GM12872 (cell line): ENCODE measurements at regions not wholly inside any gene's neighbourhood (a gene's known extent, or its start where the extent isn't known, plus 50 kb on each side); places are given as distances from the start of the nearest gene placed in this dataset.

Experiments
- TF ChIP-seq, protein P1 (sequence below): IDR thresholded peaks from 3 replicates; pipeline ENCODE4 v1.5.1; 2011; ENCODE audit warnings: low read depth, mild to moderate bottlenecking, low read length, moderate library complexity; ENCODE audit not compliant: insufficient read depth

DNA sequence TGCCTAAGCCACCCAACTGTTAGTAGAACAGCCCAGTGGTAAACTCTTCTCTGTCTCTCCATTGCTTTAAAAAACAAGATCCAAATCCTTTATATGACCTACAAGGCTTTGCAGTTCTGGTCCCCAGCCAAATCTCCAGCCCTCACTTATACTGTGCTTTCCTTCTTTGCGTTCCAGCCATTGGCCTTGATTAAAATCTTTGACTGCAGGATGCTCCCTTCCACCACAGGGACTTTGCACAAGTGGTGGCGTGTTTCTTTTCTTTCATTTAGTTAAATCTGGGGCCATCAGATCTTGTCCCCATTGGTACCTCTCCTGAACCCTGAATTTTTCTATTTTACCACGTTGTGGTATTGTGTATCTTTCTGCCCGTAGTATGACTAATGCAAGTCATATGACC is 183.7 kb downstream of the VRK1 start:
- TF ChIP-seq, protein P1, sequence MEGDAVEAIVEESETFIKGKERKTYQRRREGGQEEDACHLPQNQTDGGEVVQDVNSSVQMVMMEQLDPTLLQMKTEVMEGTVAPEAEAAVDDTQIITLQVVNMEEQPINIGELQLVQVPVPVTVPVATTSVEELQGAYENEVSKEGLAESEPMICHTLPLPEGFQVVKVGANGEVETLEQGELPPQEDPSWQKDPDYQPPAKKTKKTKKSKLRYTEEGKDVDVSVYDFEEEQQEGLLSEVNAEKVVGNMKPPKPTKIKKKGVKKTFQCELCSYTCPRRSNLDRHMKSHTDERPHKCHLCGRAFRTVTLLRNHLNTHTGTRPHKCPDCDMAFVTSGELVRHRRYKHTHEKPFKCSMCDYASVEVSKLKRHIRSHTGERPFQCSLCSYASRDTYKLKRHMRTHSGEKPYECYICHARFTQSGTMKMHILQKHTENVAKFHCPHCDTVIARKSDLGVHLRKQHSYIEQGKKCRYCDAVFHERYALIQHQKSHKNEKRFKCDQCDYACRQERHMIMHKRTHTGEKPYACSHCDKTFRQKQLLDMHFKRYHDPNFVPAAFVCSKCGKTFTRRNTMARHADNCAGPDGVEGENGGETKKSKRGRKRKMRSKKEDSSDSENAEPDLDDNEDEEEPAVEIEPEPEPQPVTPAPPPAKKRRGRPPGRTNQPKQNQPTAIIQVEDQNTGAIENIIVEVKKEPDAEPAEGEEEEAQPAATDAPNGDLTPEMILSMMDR: no peak

DNA sequence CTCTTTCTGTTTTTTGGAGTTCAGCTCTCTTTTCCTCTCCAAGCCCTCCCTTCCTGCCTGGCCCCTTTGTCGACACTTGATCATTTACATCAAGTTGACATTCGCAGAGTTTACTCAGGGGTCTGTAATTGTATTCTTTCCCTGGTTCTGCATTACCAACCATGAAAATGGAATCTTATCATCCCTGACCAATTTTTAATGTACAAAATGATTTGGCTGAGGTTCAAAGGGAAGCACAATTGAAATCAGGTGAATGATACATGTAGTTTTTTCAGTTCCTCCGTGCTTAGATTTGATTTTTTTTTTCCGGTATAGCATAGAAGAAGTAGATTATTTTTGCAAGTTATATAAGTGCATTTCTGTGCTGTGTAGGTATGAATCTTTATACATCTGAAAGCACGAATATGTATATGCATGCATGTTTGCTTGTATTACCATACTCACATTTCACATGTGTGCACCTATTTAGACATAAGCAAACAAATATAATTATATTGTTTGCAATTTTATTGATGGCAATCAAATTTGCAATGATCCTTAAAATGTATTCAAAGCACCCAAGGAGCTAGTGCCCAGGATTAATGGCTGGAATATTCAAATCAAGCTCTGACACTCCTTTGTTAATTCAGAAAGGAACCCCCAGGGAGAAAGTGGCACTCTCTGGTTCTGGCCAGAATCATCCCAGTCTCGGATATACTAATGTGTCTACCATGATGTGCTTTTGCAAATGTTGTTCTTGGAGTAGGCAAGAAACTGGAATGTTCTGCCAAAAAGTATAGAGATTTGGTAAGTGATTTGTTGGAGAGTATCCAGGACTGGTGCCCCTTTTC is 189.3 kb downstream of the VRK1 start:
- TF ChIP-seq, protein P1: no peak

DNA sequence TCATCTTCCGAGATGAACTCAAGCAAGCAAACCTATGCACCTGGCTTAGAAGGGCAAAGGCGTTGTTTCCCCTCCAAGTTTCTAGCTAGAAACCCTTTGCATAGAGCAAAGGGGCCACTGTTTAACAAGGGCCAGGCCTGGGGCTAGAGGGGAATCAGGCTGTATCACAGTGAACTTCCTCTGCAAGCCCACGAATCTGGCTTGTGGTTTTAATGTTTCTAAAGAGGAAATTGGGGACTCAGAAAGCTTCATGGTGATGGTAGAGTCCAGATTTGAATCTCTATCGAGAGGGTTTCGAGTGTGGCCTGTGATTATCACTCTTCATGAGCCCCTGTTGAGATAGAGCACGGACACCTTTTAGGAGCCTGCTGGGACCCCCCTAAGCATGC is 189.9 kb downstream of the VRK1 start:
- TF ChIP-seq, protein P1: no peak

DNA sequence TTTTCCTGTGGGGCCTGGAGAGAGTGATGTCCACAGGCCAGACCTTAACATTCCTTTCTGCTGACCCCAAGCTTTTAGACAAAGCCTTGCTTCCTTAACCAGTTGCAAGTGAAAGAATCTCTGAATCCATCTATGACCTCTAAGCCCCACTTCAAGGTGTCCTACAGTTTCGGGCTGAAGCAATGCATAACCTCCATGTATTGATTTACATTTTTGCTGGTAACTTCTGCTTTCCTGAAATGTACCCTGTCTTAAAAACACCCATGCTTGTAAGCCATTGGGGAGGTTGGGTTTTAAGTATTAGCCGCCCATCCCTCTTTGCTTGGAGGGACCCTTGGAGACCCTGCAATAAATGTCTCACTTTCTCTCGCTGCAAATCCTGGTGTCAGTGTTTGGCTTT is 190.6 kb downstream of the VRK1 start:
- TF ChIP-seq, protein P1: no peak

DNA sequence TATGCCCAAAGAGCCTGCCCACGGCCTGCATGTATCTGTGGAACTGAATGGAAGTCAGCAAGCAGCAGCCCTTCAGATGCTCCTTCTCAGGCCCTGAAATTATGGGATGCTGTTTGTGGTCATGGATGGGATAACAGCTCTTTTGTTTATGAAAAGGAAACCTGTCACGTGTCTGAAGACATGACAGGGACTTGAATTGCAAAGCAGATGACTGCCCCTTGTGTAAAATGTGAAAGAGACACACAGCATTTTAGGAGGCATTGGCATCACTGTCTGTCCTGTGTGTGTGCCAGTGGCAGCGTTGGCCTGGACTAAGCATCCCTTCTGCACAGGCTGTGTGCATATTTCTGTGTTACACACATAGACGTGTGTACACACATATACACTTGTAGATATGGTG is 192.1 kb downstream of the VRK1 start:
- TF ChIP-seq, protein P1: no peak

DNA sequence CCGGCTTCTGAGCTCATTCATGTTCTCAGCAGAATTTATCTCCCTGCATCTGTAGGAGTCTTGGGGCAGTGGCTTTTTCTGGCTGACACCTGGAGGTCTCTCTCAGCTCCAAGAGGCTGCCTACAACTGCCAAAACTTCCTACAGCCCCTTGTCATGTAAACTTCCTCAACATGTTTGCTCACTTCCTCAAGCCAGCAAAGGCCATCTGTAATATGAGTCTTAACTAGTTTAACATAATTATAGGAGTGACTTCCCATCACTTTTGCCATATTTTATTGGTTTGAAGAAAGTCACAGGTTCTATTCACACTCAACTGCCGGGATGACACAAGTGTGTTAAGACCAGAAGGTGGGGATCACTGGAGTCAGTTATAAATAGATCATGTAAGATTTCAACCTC is 194.0 kb downstream of the VRK1 start:
- TF ChIP-seq, protein P1: no peak

DNA sequence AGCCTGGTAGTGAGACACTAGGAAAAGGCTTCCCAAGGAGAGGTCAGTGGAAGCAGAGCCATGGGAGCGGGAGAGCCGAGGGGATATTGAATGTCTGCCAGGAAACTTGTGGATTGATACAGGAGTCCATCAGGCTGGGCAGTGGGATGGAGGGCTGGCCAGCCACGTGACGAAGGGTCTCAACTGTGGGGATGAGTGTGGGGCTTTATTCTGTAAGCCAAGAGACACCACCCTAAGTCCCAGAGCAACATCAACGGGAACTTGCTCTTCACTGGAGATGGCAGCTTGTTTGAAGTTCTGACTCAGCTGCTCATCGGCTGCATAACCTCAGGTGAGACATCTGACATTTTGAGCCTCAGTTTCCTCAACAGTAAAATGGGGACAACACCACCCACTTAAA is 197.8 kb downstream of the VRK1 start:
- TF ChIP-seq, protein P1: no peak
